ENCODE measurements at regions not wholly inside any gene's neighbourhood (a gene's known extent, or its start where the extent isn't known, plus 50 kb on each side); places are given as distances from the start of the nearest gene placed in this dataset.

GRCh38 chr4:32003548-32003947 is 1283.4 kb downstream of the PCDH7 start:
- no peaks in the 10 kb centered on the region for H3K36me3 ChIP-seq
- no peaks in the 10 kb centered on the region for H3K27me3 ChIP-seq
- no peak for DNase-seq
- H3K4me3 ChIP-seq: no peak overlapping the region
- no peaks in the 10 kb centered on the region for H3K9me3 ChIP-seq (replicated peaks)
- H3K27ac ChIP-seq: no peak overlapping the region
- H3K4me1 ChIP-seq: no peaks in the 10 kb centered on the region

GRCh38 chr4:32010221-32010620 is 1290.1 kb downstream of the PCDH7 start:
- Histone ChIP-seq H3K9me3 (replicated peaks) (no peaks in the 10 kb centered on the region), H3K36me3 (no peaks in the 10 kb centered on the region)
- peak; percentile 28 for DNase-seq

GRCh38 chr4:32022071-32022470 is 1301.9 kb downstream of the PCDH7 start:
- no peak for DNase-seq
- H3K4me1 ChIP-seq: 0 out of 2 replicates have a peak, but pooled peaks cover 6% of the 10 kb centered on the region
- H3K27me3 ChIP-seq: no peaks in the 10 kb centered on the region
- no peak overlapping the region for H3K4me3 ChIP-seq
- H3K9me3 ChIP-seq (replicated peaks): peaks cover 6% of the 10 kb centered on the region; the same call in 1 of the 2 replicates
- no peak overlapping the region for H3K27ac ChIP-seq
- H3K36me3 ChIP-seq: no peaks in the 10 kb centered on the region

More at GRCh38 chr4:32010221-32010620, 1290.1 kb downstream of the PCDH7 start:
- no peak overlapping the region for H3K4me3 ChIP-seq
- no peak overlapping the region for H3K27ac ChIP-seq
- no peaks in the 10 kb centered on the region for H3K27me3 ChIP-seq
- H3K4me1 ChIP-seq: no peaks in the 10 kb centered on the region

- 0 out of 2 replicates have a peak, but pooled peaks cover 6% of the 10 kb centered on the region for H3K4me1 ChIP-seq
- H3K4me3 ChIP-seq: no peak overlapping the region
- peaks cover 8% of the 10 kb centered on the region; the same call in 1 of the 2 replicates for H3K9me3 ChIP-seq (replicated peaks)
- H3K27me3 ChIP-seq: no peaks in the 10 kb centered on the region
- DNase-seq: peak; percentile 7 to 11
- peak overlapping the region; percentile 3; the same call in 1 of the 2 replicates for H3K27ac ChIP-seq
- H3K36me3 ChIP-seq: no peaks in the 10 kb centered on the region
Observed at GRCh38 chr4:32025851-32026459, 1305.8 kb downstream of the PCDH7 start.

GRCh38 chr4:32030406-32030805 is 1310.2 kb downstream of the PCDH7 start:
- Histone ChIP-seq H3K4me3 (no peak overlapping the region), H3K27ac (no peak overlapping the region), H3K4me1 (0 out of 2 replicates have a peak, but pooled peaks cover 6% of the 10 kb centered on the region), H3K9me3 (replicated peaks) (peaks cover 8% of the 10 kb centered on the region; the same call in 1 of the 2 replicates), H3K36me3 (no peaks in the 10 kb centered on the region), H3K27me3 (no peaks in the 10 kb centered on the region)
- DNase-seq: no peak

GRCh38 chr4:32031026-32031425 is 1310.9 kb downstream of the PCDH7 start:
- Histone ChIP-seq H3K27me3 (no peaks in the 10 kb centered on the region), H3K27ac (no peak overlapping the region), H3K9me3 (replicated peaks) (peaks cover 7% of the 10 kb centered on the region; the same call in 1 of the 2 replicates), H3K4me1 (0 out of 2 replicates have a peak, but pooled peaks cover 6% of the 10 kb centered on the region), H3K4me3 (no peak overlapping the region), H3K36me3 (no peaks in the 10 kb centered on the region)
- DNase-seq: no peak

GRCh38 chr4:32032136-32032672 is 1312.0 kb downstream of the PCDH7 start:
- H3K27ac ChIP-seq: no peak overlapping the region
- no peak for DNase-seq
- no peaks in the 10 kb centered on the region for H3K4me1 ChIP-seq
- 0 out of 2 replicates have a peak, but pooled peaks cover under 1% of the 10 kb centered on the region for H3K9me3 ChIP-seq (replicated peaks)
- no peak overlapping the region for H3K4me3 ChIP-seq
- no peaks in the 10 kb centered on the region for H3K36me3 ChIP-seq
- no peaks in the 10 kb centered on the region for H3K27me3 ChIP-seq

GRCh38 chr4:32037399-32037798 is 1317.2 kb downstream of the PCDH7 start:
- Histone ChIP-seq H3K4me3 (no peak overlapping the region), H3K27ac (no peak overlapping the region), H3K9me3 (replicated peaks) (no peaks in the 10 kb centered on the region), H3K27me3 (no peaks in the 10 kb centered on the region), H3K36me3 (no peaks in the 10 kb centered on the region), H3K4me1 (no peaks in the 10 kb centered on the region)
- no peak for DNase-seq

GRCh38 chr4:32042486-32043247 is 1322.5 kb downstream of the PCDH7 start:
- Histone ChIP-seq H3K27me3 (no peaks in the 10 kb centered on the region), H3K36me3 (no peaks in the 10 kb centered on the region), H3K4me1 (no peaks in the 10 kb centered on the region), H3K9me3 (replicated peaks) (no peaks in the 10 kb centered on the region; the same call in 1 of the 2 replicates), H3K27ac (no peak overlapping the region), H3K4me3 (no peak overlapping the region)
- no peak for DNase-seq

GRCh38 chr4:32043248-32043633 is 1323.1 kb downstream of the PCDH7 start:
- H3K27me3 ChIP-seq: no peaks in the 10 kb centered on the region
- H3K4me3 ChIP-seq: no peak overlapping the region
- no peak overlapping the region for H3K27ac ChIP-seq
- no peaks in the 10 kb centered on the region for H3K36me3 ChIP-seq
- H3K4me1 ChIP-seq: no peaks in the 10 kb centered on the region
- no peak for DNase-seq
- H3K9me3 ChIP-seq (replicated peaks): no peaks in the 10 kb centered on the region; the same call in 1 of the 2 replicates

GRCh38 chr4:32061916-32062315 is 1341.7 kb downstream of the PCDH7 start:
- H3K36me3 ChIP-seq: no peaks in the 10 kb centered on the region
- H3K4me1 ChIP-seq: no peaks in the 10 kb centered on the region
- no peak overlapping the region for H3K4me3 ChIP-seq
- no peak overlapping the region for H3K27ac ChIP-seq
- no peaks in the 10 kb centered on the region for H3K9me3 ChIP-seq (replicated peaks)
- DNase-seq: peak in 1 of 2 experiments; percentile 7
- H3K27me3 ChIP-seq: no peaks in the 10 kb centered on the region

GRCh38 chr4:32073542-32073941 is 1353.4 kb downstream of the PCDH7 start:
- Histone ChIP-seq H3K4me1 (no peaks in the 10 kb centered on the region), H3K27ac (no peak overlapping the region), H3K36me3 (no peaks in the 10 kb centered on the region), H3K27me3 (no peaks in the 10 kb centered on the region), H3K9me3 (replicated peaks) (no peaks in the 10 kb centered on the region), H3K4me3 (no peak overlapping the region)
- DNase-seq: no peak

- H3K27ac ChIP-seq: no peak overlapping the region
- peak; percentile 25 to 67 for DNase-seq
Observed at GRCh38 chr4:32087211-32087610, 1367.0 kb downstream of the PCDH7 start.

GRCh38 chr4:32094987-32095386 is 1374.8 kb downstream of the PCDH7 start:
- Histone ChIP-seq H3K4me3 (no peak overlapping the region), H3K4me1 (no peaks in the 10 kb centered on the region; the same call in 1 of the 2 replicates), H3K36me3 (no peaks in the 10 kb centered on the region), H3K9me3 (replicated peaks) (no peaks in the 10 kb centered on the region), H3K27me3 (no peaks in the 10 kb centered on the region), H3K27ac (no peak overlapping the region)
- no peak for DNase-seq

More at GRCh38 chr4:32087211-32087610, 1367.0 kb downstream of the PCDH7 start:
- no peaks in the 10 kb centered on the region for H3K27me3 ChIP-seq
- peaks cover 4% of the 10 kb centered on the region for H3K4me1 ChIP-seq
- no peak overlapping the region for H3K4me3 ChIP-seq
- H3K36me3 ChIP-seq: no peaks in the 10 kb centered on the region
- peaks cover 18% of the 10 kb centered on the region for H3K9me3 ChIP-seq (replicated peaks)

- no peaks in the 10 kb centered on the region for H3K27me3 ChIP-seq
- H3K36me3 ChIP-seq: no peaks in the 10 kb centered on the region
- H3K4me1 ChIP-seq: no peaks in the 10 kb centered on the region; the same call in 1 of the 2 replicates
- no peak overlapping the region for H3K27ac ChIP-seq
- no peak overlapping the region for H3K4me3 ChIP-seq
- no peaks in the 10 kb centered on the region for H3K9me3 ChIP-seq (replicated peaks)
- no peak for DNase-seq
Observed at GRCh38 chr4:32102896-32103295, 1382.7 kb downstream of the PCDH7 start.
